OCI-LY3 (cell line): ENCODE measurements at regions not wholly inside any gene's neighbourhood (a gene's known extent, or its start where the extent isn't known, plus 50 kb on each side); places are given as distances from the start of the nearest gene placed in this dataset.
"Not testable (repeated sequence)": the region's sequence is repeated elsewhere in the genome, so short reads cannot be mapped to it uniquely, and the experiment has no call there.

Experiments
- CTCF ChIP-seq: fragments of 200-600, 300-600 bp; sonication (generic); IDR thresholded peaks from 2 replicates; pipeline ENCODE4 v1.5.1; 2014; ENCODE audit warnings: antibody characterized with exemption, low read length, low read depth
- EZH2phosphoT487 ChIP-seq: fragments of 200-600 bp; shearing (Covaris generic); IDR thresholded peaks from 2 replicates; pipeline ENCODE4 v1.6.1; 2018; ENCODE audit warnings: antibody characterized with exemption, mixed run types, low read depth

DNA sequence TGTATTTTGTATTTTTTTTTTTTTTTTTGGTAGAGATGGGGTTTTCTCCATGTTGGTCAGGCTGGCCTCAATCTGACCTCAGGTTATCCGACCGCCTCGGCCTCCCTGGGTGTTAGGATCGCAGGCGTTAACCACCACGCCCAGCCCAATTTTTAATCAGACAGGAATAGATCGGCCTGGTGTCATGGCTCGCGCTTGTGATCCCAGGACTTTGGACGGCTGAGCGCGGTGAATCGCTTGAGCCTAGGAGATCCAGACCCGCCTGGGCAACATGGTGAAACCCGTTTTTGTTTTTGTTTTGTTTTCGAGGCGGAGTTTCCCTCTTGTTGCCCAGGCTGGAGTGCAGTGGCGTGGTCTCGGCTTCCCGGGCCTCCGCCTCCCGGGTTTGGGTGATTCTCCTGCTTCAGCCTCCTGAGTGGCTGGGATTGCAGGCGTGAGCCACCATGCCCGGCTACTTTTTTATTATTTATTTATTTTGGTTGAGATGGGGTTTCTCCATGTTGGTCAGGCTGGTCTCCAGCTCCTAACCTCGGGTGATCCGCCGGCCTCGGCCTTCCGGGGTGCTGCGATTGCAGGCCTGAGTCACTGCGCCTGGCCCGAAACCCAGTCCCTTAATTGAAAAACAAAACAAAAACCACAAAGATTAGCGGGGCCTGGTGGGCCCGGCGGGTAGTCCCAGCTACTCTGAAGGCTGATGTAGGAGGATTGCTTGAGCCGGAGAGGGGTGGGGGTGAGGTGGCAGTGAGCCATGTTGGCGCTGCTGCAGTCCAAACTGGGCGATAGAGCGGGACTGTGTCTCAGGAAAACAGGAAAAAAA, 63.9 kb downstream of the GOLGA6L7 start:
- TF ChIP-seq CTCF, EZH2phosphoT487: not testable (repeated sequence)
